HEK293 (cell line): ENCODE measurements at regions not wholly inside any gene's neighbourhood (a gene's known extent, or its start where the extent isn't known, plus 50 kb on each side); places are given as distances from the start of the nearest gene placed in this dataset.

Experiments used
- CTCF ChIA-PET: fragments of 350-600 bp; formaldehyde crosslinking; extraction: SDS; loops from one replicate; lab custom pipeline; 2021; ENCODE audit warnings: antibody characterized with exemption; lab: Yijun Ruan, JAX
- POLR2A ChIA-PET: fragments of 300-600 bp; formaldehyde crosslinking; extraction: SDS; loops from one replicate; lab custom pipeline; 2020; ENCODE audit warnings: antibody characterized with exemption, inconsistent platforms; lab: Yijun Ruan, JAX
- H3K27ac ChIP-seq: fragments of 200-500 bp; sonication (Bioruptor generic); 2 replicates; pipeline ENCODE4 v1.5.1; 2014; ENCODE audit warnings: low read depth, low read length, control low read depth, inconsistent platforms; ENCODE audit errors: extremely low read depth
- H3K36me3 ChIP-seq, 2 experiments: fragments of 200-500 bp in 1 of 2; sonication (Bioruptor generic) in 1 of 2; 1 replicate in 1 of 2; 2 replicates in 1 of 2; pipeline ENCODE4 v1.5.1; 2014 to 2017; ENCODE audit warnings: inconsistent platforms in 2 of 2, low read length in 2 of 2; ENCODE audit not compliant: control insufficient read depth in 2 of 2, insufficient read depth in 1 of 2
- H3K4me1 ChIP-seq: fragments of 200-500 bp; sonication (Bioruptor generic); 2 replicates; pipeline ENCODE4 v1.5.1; 2014; ENCODE audit warnings: mild to moderate bottlenecking, low read length, inconsistent platforms; ENCODE audit not compliant: control insufficient read depth, insufficient read depth
- H3K4me3 ChIP-seq: 2 replicates; pipeline ENCODE4 v1.5.1; 2011; ENCODE audit warnings: low read depth, mild to moderate bottlenecking, control low read depth, low read length, moderate library complexity
- H3K9me3 ChIP-seq: fragments of 200-500 bp; sonication (Bioruptor generic); 2 replicates; pipeline ENCODE4 v1.5.1; 2014; ENCODE audit warnings: low read depth, low read length, inconsistent platforms; ENCODE audit not compliant: control insufficient read depth, insufficient read depth
- KLF7 ChIP-seq: fragments of 450-650 bp; formaldehyde crosslinking; IDR thresholded peaks from 2 replicates; pipeline ENCODE4 v1.5.1; 2016; ENCODE audit warnings: missing biosample characterization, missing genetic modification characterization, borderline replicate concordance
- SALL2 ChIP-seq: fragments of 450-650 bp; formaldehyde crosslinking; IDR thresholded peaks from 2 replicates; pipeline ENCODE4 v1.5.0; 2017; ENCODE audit warnings: missing biosample characterization, mild to moderate bottlenecking, missing genetic modification characterization, borderline replicate concordance
- SCRT1 ChIP-seq: fragments of 450-650 bp; formaldehyde crosslinking; IDR thresholded peaks from 2 replicates; pipeline ENCODE4 v1.5.1; 2016; ENCODE audit warnings: missing biosample characterization, missing genetic modification characterization, borderline replicate concordance
- SP7 ChIP-seq: fragments of 450-650 bp; formaldehyde crosslinking; IDR thresholded peaks from 2 replicates; pipeline ENCODE4 v1.5.1; 2016; ENCODE audit warnings: missing biosample characterization, missing genetic modification characterization
- ZBTB20 ChIP-seq: fragments of 450-650 bp; formaldehyde crosslinking; IDR thresholded peaks from 2 replicates; pipeline ENCODE4 v1.5.1; 2016; ENCODE audit warnings: missing biosample characterization, missing genetic modification characterization
- ZNF146 ChIP-seq: fragments of 450-650 bp; formaldehyde crosslinking; IDR thresholded peaks from 2 replicates; pipeline ENCODE4 v1.5.1; 2016; ENCODE audit warnings: missing biosample characterization, missing genetic modification characterization
- ZNF184 ChIP-seq: fragments of 450-650 bp; IDR thresholded peaks from 2 replicates; pipeline ENCODE4 v1.5.1; 2018; ENCODE audit warnings: missing biosample characterization, mild to moderate bottlenecking, missing genetic modification characterization
- ZNF239 ChIP-seq: fragments of 450-650 bp; formaldehyde crosslinking; IDR thresholded peaks from 2 replicates; pipeline ENCODE4 v1.5.1; 2016; ENCODE audit warnings: missing biosample characterization, missing genetic modification characterization
- ZNF274 ChIP-seq, 2 experiments: fragments of 200-500 bp in 1 of 2; fragments of 450-650 bp in 1 of 2; sonication (Bioruptor generic) in 1 of 2; formaldehyde crosslinking in 1 of 2; IDR thresholded peaks; 2 replicates each; pipeline versions ENCODE4 v1.5.1 to v1.6.1; 2014 to 2016; ENCODE audit warnings: borderline replicate concordance in 1 of 2, inconsistent platforms in 1 of 2, low read length in 1 of 2, missing biosample characterization in 1 of 2, missing genetic modification characterization in 1 of 2
- ZNF335 ChIP-seq: fragments of 450-650 bp; formaldehyde crosslinking; conservative IDR thresholded peaks from 2 replicates; pipeline ENCODE4 v1.5.1; 2016; ENCODE audit warnings: missing biosample characterization, missing genetic modification characterization
- ZNF354C ChIP-seq: fragments of 450-650 bp; formaldehyde crosslinking; IDR thresholded peaks from 2 replicates; pipeline ENCODE4 v1.5.1; 2016; ENCODE audit warnings: missing biosample characterization, missing genetic modification characterization, low read depth, borderline replicate concordance
- ZNF571 ChIP-seq: fragments of 450-650 bp; formaldehyde crosslinking; IDR thresholded peaks from 2 replicates; pipeline ENCODE4 v1.5.0; 2017; ENCODE audit warnings: missing biosample characterization, missing genetic modification characterization
- ZNF596 ChIP-seq: fragments of 450-650 bp; IDR thresholded peaks from 2 replicates; pipeline ENCODE4 v1.5.0; 2018; ENCODE audit warnings: missing biosample characterization, mild to moderate bottlenecking, missing genetic modification characterization, moderate library complexity
- ZNF610 ChIP-seq: fragments of 450-650 bp; formaldehyde crosslinking; IDR thresholded peaks from 2 replicates; pipeline ENCODE4 v1.5.1; 2016; ENCODE audit warnings: missing biosample characterization, missing genetic modification characterization, borderline replicate concordance
- ZNF677 ChIP-seq: fragments of 450-650 bp; IDR thresholded peaks from 2 replicates; pipeline ENCODE4 v1.5.0; 2018; ENCODE audit warnings: missing biosample characterization, mild to moderate bottlenecking, missing genetic modification characterization, moderate library complexity
- ZNF747 ChIP-seq: fragments of 450-650 bp; formaldehyde crosslinking; IDR thresholded peaks from 2 replicates; pipeline ENCODE4 v1.5.1; 2016; ENCODE audit warnings: missing biosample characterization, missing genetic modification characterization
- ZSCAN23 ChIP-seq: fragments of 450-650 bp; formaldehyde crosslinking; IDR thresholded peaks from 2 replicates; pipeline ENCODE4 v1.5.1; 2016; ENCODE audit warnings: missing biosample characterization, missing genetic modification characterization
- TF ChIP-seq, protein P1 (sequence below): fragments of 450-650 bp; formaldehyde crosslinking; IDR thresholded peaks from 2 replicates; pipeline ENCODE4 v1.5.1; 2016; ENCODE audit warnings: missing biosample characterization, missing genetic modification characterization
- TF ChIP-seq, protein P2 (sequence below): fragments of 450-650 bp; IDR thresholded peaks from 2 replicates; pipeline ENCODE4 v1.5.1; 2018; ENCODE audit warnings: missing biosample characterization, missing genetic modification characterization
- TF ChIP-seq, protein P3 (sequence below): IDR thresholded peaks from 2 replicates; pipeline ENCODE4 v1.6.1; 2011; ENCODE audit warnings: mild to moderate bottlenecking, low read depth, low read length, borderline replicate concordance
- TF ChIP-seq, protein P4 (sequence below): fragments of 450-650 bp; formaldehyde crosslinking; conservative IDR thresholded peaks from 2 replicates; pipeline ENCODE4 v1.5.1; 2016; ENCODE audit warnings: low read depth, missing biosample characterization, missing genetic modification characterization
- TF ChIP-seq, protein P5 (sequence below): fragments of 450-650 bp; formaldehyde crosslinking; IDR thresholded peaks from 2 replicates; pipeline ENCODE4 v1.5.1; 2016; ENCODE audit warnings: missing biosample characterization, missing genetic modification characterization, borderline replicate concordance

DNA sequence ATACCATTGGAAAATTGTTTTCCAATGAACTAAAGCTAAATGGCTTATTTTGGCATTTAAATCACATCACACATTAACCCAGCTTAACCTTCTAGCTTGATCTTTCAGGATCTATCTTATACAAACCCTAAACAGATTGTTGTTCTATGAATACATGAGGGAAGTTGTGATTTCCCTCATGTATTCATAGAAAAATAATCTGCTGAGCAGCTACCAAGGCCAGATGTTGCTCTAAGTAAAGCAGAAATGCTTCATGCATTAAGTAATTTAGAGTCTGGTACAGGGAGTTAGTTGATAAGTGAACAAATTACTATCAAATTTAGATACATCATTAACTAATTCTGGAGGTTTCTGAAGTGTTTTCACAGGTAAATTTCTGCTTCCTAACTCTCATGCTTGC, 204.6 kb upstream of the ANO3 start:
- Histone ChIP-seq H3K27ac (no peak overlapping the region), H3K36me3 (no peaks in the 10 kb centered on the region), H3K4me1 (no peaks in the 10 kb centered on the region), H3K9me3 (no peaks in the 10 kb centered on the region), H3K4me3 (no peak overlapping the region)
- CTCF ChIA-PET, result no interaction called here
- POLR2A ChIA-PET, result no interaction called here
- no peak for TF ChIP-seq ZNF146 (tag by site-specific recombination)
- no peak for TF ChIP-seq ZNF335 (tag by site-specific recombination)
- TF ChIP-seq ZNF677 (tag by site-specific recombination), result no peak
- TF ChIP-seq, protein P1, sequence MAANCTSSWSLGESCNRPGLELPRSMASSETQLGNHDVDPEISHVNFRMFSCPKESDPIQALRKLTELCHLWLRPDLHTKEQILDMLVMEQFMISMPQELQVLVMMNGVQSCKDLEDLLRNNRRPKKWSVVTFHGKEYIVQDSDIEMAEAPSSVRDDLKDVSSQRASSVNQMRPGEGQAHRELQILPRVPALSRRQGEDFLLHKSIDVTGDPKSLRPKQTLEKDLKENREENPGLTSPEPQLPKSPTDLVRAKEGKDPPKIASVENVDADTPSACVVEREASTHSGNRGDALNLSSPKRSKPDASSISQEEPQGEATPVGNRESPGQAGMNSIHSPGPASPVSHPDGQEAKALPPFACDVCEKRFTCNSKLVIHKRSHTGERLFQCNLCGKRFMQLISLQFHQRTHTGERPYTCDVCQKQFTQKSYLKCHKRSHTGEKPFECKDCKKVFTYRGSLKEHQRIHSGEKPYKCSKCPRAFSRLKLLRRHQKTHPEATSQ (tag by site-specific recombination), result no peak
- TF ChIP-seq, protein P2, sequence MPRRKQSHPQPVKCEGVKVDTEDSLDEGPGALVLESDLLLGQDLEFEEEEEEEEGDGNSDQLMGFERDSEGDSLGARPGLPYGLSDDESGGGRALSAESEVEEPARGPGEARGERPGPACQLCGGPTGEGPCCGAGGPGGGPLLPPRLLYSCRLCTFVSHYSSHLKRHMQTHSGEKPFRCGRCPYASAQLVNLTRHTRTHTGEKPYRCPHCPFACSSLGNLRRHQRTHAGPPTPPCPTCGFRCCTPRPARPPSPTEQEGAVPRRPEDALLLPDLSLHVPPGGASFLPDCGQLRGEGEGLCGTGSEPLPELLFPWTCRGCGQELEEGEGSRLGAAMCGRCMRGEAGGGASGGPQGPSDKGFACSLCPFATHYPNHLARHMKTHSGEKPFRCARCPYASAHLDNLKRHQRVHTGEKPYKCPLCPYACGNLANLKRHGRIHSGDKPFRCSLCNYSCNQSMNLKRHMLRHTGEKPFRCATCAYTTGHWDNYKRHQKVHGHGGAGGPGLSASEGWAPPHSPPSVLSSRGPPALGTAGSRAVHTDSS (tag by site-specific recombination), result no peak
- TF ChIP-seq ZNF610 (tag by site-specific recombination), result no peak

DNA sequence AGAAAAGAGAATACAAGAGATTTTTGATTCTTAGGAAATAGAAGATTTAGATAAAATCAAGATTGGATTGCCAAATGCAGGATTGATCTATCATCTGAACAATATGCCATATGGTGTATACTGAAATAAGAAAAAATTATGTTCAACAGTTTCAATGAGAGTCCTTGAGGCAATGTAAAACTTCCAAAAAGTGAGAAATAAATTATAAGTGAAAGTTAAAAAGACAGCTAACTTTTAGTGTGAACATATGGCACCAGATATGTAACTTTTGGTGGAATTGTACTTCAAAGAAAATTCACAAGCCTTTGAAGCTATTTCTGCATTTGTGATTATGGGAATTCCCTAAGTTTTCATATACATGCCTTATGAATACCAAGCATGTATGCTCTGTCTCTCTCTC, 200.5 kb upstream of the ANO3 start:
- ChIA-PET POLR2A (no interaction called here), CTCF (interaction anchor here (0.6 kb wide), 1 partner anchor 796 kb away, joined by 5 read pairs; no protein-coding TSS in a partner anchor)
- no peak overlapping the region for H3K4me3 ChIP-seq
- H3K9me3 ChIP-seq, result no peaks in the 10 kb centered on the region
- no peaks in the 10 kb centered on the region for H3K36me3 ChIP-seq
- H3K27ac ChIP-seq, result no peak overlapping the region
- no peaks in the 10 kb centered on the region for H3K4me1 ChIP-seq
- TF ChIP-seq ZNF747 (tag by site-specific recombination), result no peak
- TF ChIP-seq, protein P3, sequence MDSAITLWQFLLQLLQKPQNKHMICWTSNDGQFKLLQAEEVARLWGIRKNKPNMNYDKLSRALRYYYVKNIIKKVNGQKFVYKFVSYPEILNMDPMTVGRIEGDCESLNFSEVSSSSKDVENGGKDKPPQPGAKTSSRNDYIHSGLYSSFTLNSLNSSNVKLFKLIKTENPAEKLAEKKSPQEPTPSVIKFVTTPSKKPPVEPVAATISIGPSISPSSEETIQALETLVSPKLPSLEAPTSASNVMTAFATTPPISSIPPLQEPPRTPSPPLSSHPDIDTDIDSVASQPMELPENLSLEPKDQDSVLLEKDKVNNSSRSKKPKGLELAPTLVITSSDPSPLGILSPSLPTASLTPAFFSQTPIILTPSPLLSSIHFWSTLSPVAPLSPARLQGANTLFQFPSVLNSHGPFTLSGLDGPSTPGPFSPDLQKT, result no peak
- TF ChIP-seq ZSCAN23 (tag by site-specific recombination), result no peak
- no peak for TF ChIP-seq ZNF239 (tag by site-specific recombination)
- no peak for TF ChIP-seq SP7 (tag by site-specific recombination)
- TF ChIP-seq KLF7 (tag by site-specific recombination), result no peak
- TF ChIP-seq, protein P4, sequence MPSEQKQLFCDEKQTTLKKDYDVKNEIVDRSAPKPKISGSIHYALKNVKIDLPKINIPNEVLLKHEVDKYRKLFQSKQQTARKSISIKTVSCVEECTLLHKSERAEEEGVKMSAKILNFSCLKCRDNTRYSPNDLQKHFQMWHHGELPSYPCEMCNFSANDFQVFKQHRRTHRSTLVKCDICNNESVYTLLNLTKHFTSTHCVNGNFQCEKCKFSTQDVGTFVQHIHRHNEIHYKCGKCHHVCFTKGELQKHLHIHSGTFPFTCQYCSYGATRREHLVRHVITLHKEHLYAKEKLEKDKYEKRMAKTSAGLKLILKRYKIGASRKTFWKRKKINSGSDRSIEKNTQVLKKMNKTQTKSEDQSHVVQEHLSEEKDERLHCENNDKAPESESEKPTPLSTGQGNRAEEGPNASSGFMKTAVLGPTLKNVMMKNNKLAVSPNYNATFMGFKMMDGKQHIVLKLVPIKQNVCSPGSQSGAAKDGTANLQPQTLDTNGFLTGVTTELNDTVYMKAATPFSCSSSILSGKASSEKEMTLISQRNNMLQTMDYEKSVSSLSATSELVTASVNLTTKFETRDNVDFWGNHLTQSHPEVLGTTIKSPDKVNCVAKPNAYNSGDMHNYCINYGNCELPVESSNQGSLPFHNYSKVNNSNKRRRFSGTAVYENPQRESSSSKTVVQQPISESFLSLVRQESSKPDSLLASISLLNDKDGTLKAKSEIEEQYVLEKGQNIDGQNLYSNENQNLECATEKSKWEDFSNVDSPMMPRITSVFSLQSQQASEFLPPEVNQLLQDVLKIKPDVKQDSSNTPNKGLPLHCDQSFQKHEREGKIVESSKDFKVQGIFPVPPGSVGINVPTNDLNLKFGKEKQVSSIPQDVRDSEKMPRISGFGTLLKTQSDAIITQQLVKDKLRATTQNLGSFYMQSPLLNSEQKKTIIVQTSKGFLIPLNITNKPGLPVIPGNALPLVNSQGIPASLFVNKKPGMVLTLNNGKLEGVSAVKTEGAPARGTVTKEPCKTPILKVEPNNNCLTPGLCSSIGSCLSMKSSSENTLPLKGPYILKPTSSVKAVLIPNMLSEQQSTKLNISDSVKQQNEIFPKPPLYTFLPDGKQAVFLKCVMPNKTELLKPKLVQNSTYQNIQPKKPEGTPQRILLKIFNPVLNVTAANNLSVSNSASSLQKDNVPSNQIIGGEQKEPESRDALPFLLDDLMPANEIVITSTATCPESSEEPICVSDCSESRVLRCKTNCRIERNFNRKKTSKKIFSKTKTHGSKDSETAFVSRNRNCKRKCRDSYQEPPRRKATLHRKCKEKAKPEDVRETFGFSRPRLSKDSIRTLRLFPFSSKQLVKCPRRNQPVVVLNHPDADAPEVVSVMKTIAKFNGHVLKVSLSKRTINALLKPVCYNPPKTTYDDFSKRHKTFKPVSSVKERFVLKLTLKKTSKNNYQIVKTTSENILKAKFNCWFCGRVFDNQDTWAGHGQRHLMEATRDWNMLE, result no peak
- TF ChIP-seq ZNF274 (IDR thresholded peaks at IDR 0.05; ENCODE audit: low read length), result no peak
- TF ChIP-seq ZNF274 (tag by site-specific recombination; IDR thresholded peaks at IDR 0.05; ENCODE audit: borderline replicate concordance), result no peak
- no peak for TF ChIP-seq ZNF571 (tag by site-specific recombination)
- no peak for TF ChIP-seq ZNF184 (tag by site-specific recombination)
- no peak for TF ChIP-seq ZNF596
- no peak for TF ChIP-seq SALL2 (tag by site-specific recombination)
- TF ChIP-seq ZNF354C, result no peak
- TF ChIP-seq ZBTB20, result no peak
- TF ChIP-seq SCRT1, result no peak
- TF ChIP-seq, protein P5, sequence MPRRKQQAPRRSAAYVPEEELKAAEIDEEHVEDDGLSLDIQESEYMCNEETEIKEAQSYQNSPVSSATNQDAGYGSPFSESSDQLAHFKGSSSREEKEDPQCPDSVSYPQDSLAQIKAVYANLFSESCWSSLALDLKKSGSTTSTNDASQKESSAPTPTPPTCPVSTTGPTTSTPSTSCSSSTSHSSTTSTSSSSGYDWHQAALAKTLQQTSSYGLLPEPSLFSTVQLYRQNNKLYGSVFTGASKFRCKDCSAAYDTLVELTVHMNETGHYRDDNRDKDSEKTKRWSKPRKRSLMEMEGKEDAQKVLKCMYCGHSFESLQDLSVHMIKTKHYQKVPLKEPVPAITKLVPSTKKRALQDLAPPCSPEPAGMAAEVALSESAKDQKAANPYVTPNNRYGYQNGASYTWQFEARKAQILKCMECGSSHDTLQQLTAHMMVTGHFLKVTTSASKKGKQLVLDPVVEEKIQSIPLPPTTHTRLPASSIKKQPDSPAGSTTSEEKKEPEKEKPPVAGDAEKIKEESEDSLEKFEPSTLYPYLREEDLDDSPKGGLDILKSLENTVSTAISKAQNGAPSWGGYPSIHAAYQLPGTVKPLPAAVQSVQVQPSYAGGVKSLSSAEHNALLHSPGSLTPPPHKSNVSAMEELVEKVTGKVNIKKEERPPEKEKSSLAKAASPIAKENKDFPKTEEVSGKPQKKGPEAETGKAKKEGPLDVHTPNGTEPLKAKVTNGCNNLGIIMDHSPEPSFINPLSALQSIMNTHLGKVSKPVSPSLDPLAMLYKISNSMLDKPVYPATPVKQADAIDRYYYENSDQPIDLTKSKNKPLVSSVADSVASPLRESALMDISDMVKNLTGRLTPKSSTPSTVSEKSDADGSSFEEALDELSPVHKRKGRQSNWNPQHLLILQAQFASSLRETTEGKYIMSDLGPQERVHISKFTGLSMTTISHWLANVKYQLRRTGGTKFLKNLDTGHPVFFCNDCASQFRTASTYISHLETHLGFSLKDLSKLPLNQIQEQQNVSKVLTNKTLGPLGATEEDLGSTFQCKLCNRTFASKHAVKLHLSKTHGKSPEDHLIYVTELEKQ, result no peak
